ENCODE measurements at regions not wholly inside any gene's neighbourhood (a gene's known extent, or its start where the extent isn't known, plus 50 kb on each side); places are given as distances from the start of the nearest gene placed in this dataset.

- H3K27me3 ChIP-seq = no peaks in the 10 kb centered on the region
- 85% methylated on average over 8 of the region's 8 CpGs for WGBS
- no peaks in the 10 kb centered on the region for H3K36me3 ChIP-seq
- intact Hi-C loops (cut with DNase I) = no loop called here
- H3K4me1 ChIP-seq = peaks cover 15 to 32% (median 30%) of the 10 kb centered on the region in 4 donors
- H3K27ac ChIP-seq (replicated peaks in 1 of 4) = peak overlapping the region; percentile 73 to 76 (median 75)
- no peak for DNase-seq (ENCODE audit: extremely low spot score)
- TF ChIP-seq POLR2AphosphoS5 (IDR thresholded peaks at IDR 0.05) (no peak), POLR2A (IDR thresholded peaks at IDR 0.05; ENCODE audit: low read depth) (no peak), CTCF (IDR thresholded peaks at IDR 0.05) (no peak), EP300 (IDR thresholded peaks at IDR 0.05) (no peak)
- H3K9me3 ChIP-seq = no peaks in the 10 kb centered on the region
- no peak overlapping the region for H3K4me3 ChIP-seq
Observed at GRCh38 chr3:72296477-72297111, 511.6 kb upstream of the PROK2 start.

GRCh38 chr3:72295962-72296450 is 511.1 kb upstream of the PROK2 start:
- Histone ChIP-seq H3K27ac (replicated peaks in 1 of 4) (peak overlapping the region; percentile 15 to 76 (median 75)), H3K27me3 (no peaks in the 10 kb centered on the region), H3K4me1 (peaks cover 15 to 32% (median 30%) of the 10 kb centered on the region in 4 donors), H3K4me3 (no peak overlapping the region), H3K36me3 (no peaks in the 10 kb centered on the region), H3K9me3 (no peaks in the 10 kb centered on the region)
- TF ChIP-seq EP300 (IDR thresholded peaks at IDR 0.05) (no peak), POLR2AphosphoS5 (IDR thresholded peaks at IDR 0.05) (no peak), CTCF (IDR thresholded peaks at IDR 0.05) (no peak), POLR2A (IDR thresholded peaks at IDR 0.05; ENCODE audit: low read depth) (no peak)
- 96% methylated on average over 7 of the region's 7 CpGs for WGBS
- intact Hi-C loops (cut with DNase I) = no loop called here
- no peak for DNase-seq (ENCODE audit: extremely low spot score)

GRCh38 chr3:72295276-72295961 is 510.5 kb upstream of the PROK2 start:
- WGBS = 83% methylated on average over 7 of the region's 7 CpGs
- no peak for TF ChIP-seq POLR2AphosphoS5 (IDR thresholded peaks at IDR 0.05)
- no peak for TF ChIP-seq POLR2A (IDR thresholded peaks at IDR 0.05; ENCODE audit: low read depth)
- TF ChIP-seq EP300 (IDR thresholded peaks at IDR 0.05) = no peak
- no peak for TF ChIP-seq CTCF (IDR thresholded peaks at IDR 0.05)
- H3K4me3 ChIP-seq = no peak overlapping the region
- H3K9me3 ChIP-seq = no peaks in the 10 kb centered on the region
- H3K4me1 ChIP-seq = peaks cover 15 to 32% (median 30%) of the 10 kb centered on the region in 4 donors
- intact Hi-C loops (cut with DNase I) = no loop called here
- no peak for DNase-seq (ENCODE audit: extremely low spot score)
- H3K27ac ChIP-seq (replicated peaks in 1 of 4) = no peak overlapping the region
- no peaks in the 10 kb centered on the region for H3K36me3 ChIP-seq
- no peaks in the 10 kb centered on the region for H3K27me3 ChIP-seq

GRCh38 chr3:72290859-72291638 is 506.1 kb upstream of the PROK2 start:
- no peaks in the 10 kb centered on the region for H3K27me3 ChIP-seq
- no peak for TF ChIP-seq POLR2AphosphoS5 (IDR thresholded peaks at IDR 0.05)
- no peak for TF ChIP-seq CTCF (IDR thresholded peaks at IDR 0.05)
- no peak for TF ChIP-seq EP300 (IDR thresholded peaks at IDR 0.05)
- no peak for TF ChIP-seq POLR2A (IDR thresholded peaks at IDR 0.05; ENCODE audit: low read depth)
- H3K27ac ChIP-seq (replicated peaks in 1 of 4) = no peak overlapping the region
- H3K9me3 ChIP-seq = no peaks in the 10 kb centered on the region
- no peaks in the 10 kb centered on the region for H3K36me3 ChIP-seq
- H3K4me3 ChIP-seq = no peak overlapping the region
- no peak for DNase-seq (ENCODE audit: extremely low spot score)
- intact Hi-C loops (cut with DNase I) = no loop called here
- 82% methylated on average over 10 of the region's 10 CpGs for WGBS
- peaks cover 12 to 28% (median 20%) of the 10 kb centered on the region in 4 donors for H3K4me1 ChIP-seq

Measured in esophagus muscularis mucosa (tissue), 4 donors.